PC-3 (cell line): ENCODE measurements at regions not wholly inside any gene's neighbourhood (a gene's known extent, or its start where the extent isn't known, plus 50 kb on each side); places are given as distances from the start of the nearest gene placed in this dataset.

Experiments used
- CTCF ChIP-seq: fragments of 300-600 bp; sonication (generic); conservative IDR thresholded peaks from 2 replicates; pipeline ENCODE4 v1.5.1; 2017; ENCODE audit warnings: antibody characterized with exemption, low read depth, mild to moderate bottlenecking, low read length
- EZH2 ChIP-seq: fragments of 300-600 bp; sonication (generic); IDR thresholded peaks from one replicate; pipeline ENCODE4 v1.6.1; 2017; ENCODE audit warnings: antibody characterized with exemption, mild to moderate bottlenecking, low read length; ENCODE audit not compliant: unreplicated experiment

GRCh38 chr2:59233920-59234319, 992.8 kb upstream of the FANCL start:
- TF ChIP-seq CTCF (no peak), EZH2 (no peak)
